ENCODE measurements at regions not wholly inside any gene's neighbourhood (a gene's known extent, or its start where the extent isn't known, plus 50 kb on each side); places are given as distances from the start of the nearest gene placed in this dataset.

DNA sequence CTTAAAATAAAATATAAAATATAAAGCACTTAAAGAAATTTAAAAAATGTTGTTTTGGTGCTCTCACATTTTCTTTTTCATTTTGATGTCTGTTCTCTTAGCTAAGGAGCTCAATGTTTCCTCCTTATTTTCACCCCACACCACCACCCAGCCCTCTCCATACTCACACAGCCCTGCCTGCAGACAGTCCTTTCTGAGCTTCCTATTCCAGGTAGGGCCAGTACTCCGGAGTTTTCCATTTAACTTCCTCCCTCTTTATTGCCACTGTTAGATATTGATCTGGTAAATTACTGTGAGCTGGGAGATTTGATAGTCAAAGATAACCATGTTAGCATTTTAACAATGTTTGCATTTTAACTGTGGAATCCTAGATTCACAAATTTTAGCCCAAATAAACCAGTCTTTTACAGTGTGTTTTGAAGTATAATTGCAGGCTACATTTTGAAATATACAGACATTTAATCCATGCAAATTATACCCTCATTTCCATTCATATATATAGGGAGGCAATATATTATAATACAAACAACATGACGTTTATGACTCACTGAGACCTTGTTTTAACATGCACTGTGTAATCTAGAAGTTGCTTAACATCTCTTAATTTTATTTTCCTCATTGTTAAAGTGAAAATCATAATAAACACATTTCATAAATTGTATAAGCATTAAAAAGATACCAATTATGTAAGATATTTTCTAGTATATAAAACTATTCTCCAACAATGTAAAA lies 927.1 kb downstream of the NR2F1-AS1 start:
- ChIA-PET CTCF (ENCODE audit: unreplicated experiment) (no interaction called here), POLR2A (no interaction called here)
- Histone ChIP-seq H3K36me3 (ENCODE audit: insufficient read depth, low read length) (no peaks in the 10 kb centered on the region), H2AFZ (ENCODE audit: low read length) (no peak overlapping the region), H3K4me2 (ENCODE audit: low read length) (no peak overlapping the region), H3K9me3 (ENCODE audit: low read length) (no peaks in the 10 kb centered on the region), H3K79me2 (ENCODE audit: insufficient read depth, low read depth, low read length) (no peaks in the 10 kb centered on the region), H3K9me2 (ENCODE audit: insufficient read depth, low read length) (no peaks in the 10 kb centered on the region), H3K27ac (ENCODE audit: low read depth, low read length, poor library complexity, severe bottlenecking) (no peak overlapping the region), H3K4me3 (ENCODE audit: low read depth, low read length, poor library complexity, severe bottlenecking) (no peak overlapping the region), H4K20me1 (ENCODE audit: insufficient read depth, low read length) (no peaks in the 10 kb centered on the region), H3K4me1 (ENCODE audit: insufficient read depth, low read length, poor library complexity, severe bottlenecking) (no peaks in the 10 kb centered on the region)
- no TSS peak for BruUV-seq (replicated peaks)
- TF ChIP-seq, protein P1, sequence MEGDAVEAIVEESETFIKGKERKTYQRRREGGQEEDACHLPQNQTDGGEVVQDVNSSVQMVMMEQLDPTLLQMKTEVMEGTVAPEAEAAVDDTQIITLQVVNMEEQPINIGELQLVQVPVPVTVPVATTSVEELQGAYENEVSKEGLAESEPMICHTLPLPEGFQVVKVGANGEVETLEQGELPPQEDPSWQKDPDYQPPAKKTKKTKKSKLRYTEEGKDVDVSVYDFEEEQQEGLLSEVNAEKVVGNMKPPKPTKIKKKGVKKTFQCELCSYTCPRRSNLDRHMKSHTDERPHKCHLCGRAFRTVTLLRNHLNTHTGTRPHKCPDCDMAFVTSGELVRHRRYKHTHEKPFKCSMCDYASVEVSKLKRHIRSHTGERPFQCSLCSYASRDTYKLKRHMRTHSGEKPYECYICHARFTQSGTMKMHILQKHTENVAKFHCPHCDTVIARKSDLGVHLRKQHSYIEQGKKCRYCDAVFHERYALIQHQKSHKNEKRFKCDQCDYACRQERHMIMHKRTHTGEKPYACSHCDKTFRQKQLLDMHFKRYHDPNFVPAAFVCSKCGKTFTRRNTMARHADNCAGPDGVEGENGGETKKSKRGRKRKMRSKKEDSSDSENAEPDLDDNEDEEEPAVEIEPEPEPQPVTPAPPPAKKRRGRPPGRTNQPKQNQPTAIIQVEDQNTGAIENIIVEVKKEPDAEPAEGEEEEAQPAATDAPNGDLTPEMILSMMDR (conservative IDR thresholded peaks at IDR 0.05; ENCODE audit: low read length) = no peak
- TF ChIP-seq EZH2phosphoT487 (IDR thresholded peaks at IDR 0.05; ENCODE audit: borderline replicate concordance, low read depth, low read length) = no peak
- DNase-seq (ENCODE audit: low spot score) = no peak
- intact Hi-C loops (cut with micrococcal nuclease; ENCODE audit: unreplicated experiment) = no loop called here

DNA sequence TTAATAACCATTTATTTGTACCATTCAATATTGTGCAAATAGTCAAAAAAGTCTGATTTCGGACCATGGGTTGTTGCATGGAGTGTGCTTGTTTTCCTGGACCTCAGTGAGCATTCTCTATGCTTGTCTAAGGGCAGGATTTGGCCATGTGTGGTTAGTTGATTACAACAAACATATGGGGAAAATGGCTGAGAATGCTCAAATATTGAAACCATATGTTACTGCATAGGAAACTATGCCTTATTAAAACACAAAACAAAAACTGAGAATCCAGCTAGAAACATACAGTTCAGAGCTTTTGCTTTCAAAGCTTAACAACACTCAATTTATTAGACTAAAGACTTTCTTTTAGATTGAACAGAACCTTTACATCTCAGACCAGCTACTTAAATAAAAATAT lies 928.3 kb downstream of the NR2F1-AS1 start:
- no peaks in the 10 kb centered on the region for H3K36me3 ChIP-seq (ENCODE audit: insufficient read depth, low read length)
- no peaks in the 10 kb centered on the region for H3K9me3 ChIP-seq (ENCODE audit: low read length)
- H2AFZ ChIP-seq (ENCODE audit: low read length) = no peak overlapping the region
- H3K4me2 ChIP-seq (ENCODE audit: low read length) = no peak overlapping the region
- BruUV-seq (replicated peaks) = no TSS peak
- TF ChIP-seq, protein P1 (conservative IDR thresholded peaks at IDR 0.05; ENCODE audit: low read length) = no peak
- TF ChIP-seq EZH2phosphoT487 (IDR thresholded peaks at IDR 0.05; ENCODE audit: borderline replicate concordance, low read depth, low read length) = no peak
- H4K20me1 ChIP-seq (ENCODE audit: insufficient read depth, low read length) = no peaks in the 10 kb centered on the region
- CTCF ChIA-PET (ENCODE audit: unreplicated experiment) = no interaction called here
- intact Hi-C loops (cut with micrococcal nuclease; ENCODE audit: unreplicated experiment) = no loop called here
- no peaks in the 10 kb centered on the region for H3K4me1 ChIP-seq (ENCODE audit: insufficient read depth, low read length, poor library complexity, severe bottlenecking)
- POLR2A ChIA-PET = no interaction called here
- H3K4me3 ChIP-seq (ENCODE audit: low read depth, low read length, poor library complexity, severe bottlenecking) = no peak overlapping the region
- DNase-seq (ENCODE audit: low spot score) = no peak
- no peaks in the 10 kb centered on the region for H3K9me2 ChIP-seq (ENCODE audit: insufficient read depth, low read length)
- no peak overlapping the region for H3K27ac ChIP-seq (ENCODE audit: low read depth, low read length, poor library complexity, severe bottlenecking)
- no peaks in the 10 kb centered on the region for H3K79me2 ChIP-seq (ENCODE audit: insufficient read depth, low read depth, low read length)

DNA sequence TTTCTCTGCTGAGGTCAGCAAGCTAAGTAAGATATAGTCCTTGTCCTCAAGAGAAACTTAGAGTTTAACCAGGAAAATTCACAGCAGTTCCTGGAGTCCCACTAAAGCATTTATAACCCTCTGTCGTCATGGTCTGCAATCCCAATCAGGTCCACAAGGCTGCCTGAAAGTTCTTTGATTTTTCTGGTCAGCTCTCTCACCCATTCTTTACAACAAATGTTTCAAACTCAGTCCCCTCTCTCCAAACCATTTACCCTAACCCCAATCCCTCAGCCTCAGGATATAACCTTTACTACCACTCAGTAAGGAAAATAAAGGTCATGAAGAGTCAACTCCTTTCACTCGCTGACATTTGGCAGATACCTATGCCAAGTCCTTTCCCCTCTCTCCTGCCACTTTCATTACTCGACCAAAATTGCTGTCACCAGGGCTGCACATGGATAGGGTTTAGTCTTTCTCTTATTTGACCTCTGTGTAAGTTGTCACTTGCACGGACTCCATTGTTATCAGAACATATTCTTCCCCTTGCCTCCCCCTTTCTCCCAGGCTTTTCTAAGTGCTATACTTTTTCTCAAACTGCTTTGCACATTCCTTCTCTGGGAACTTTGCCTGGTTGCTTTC lies 936.6 kb downstream of the NR2F1-AS1 start:
- Histone ChIP-seq H3K4me2 (ENCODE audit: low read length) (no peak overlapping the region), H3K4me3 (ENCODE audit: low read depth, low read length, poor library complexity, severe bottlenecking) (no peak overlapping the region), H3K4me1 (ENCODE audit: insufficient read depth, low read length, poor library complexity, severe bottlenecking) (no peaks in the 10 kb centered on the region), H3K27ac (ENCODE audit: low read depth, low read length, poor library complexity, severe bottlenecking) (no peak overlapping the region), H3K9me3 (ENCODE audit: low read length) (no peaks in the 10 kb centered on the region), H2AFZ (ENCODE audit: low read length) (no peak overlapping the region), H3K36me3 (ENCODE audit: insufficient read depth, low read length) (no peaks in the 10 kb centered on the region), H3K9me2 (ENCODE audit: insufficient read depth, low read length) (no peaks in the 10 kb centered on the region), H4K20me1 (ENCODE audit: insufficient read depth, low read length) (no peaks in the 10 kb centered on the region), H3K79me2 (ENCODE audit: insufficient read depth, low read depth, low read length) (no peaks in the 10 kb centered on the region)
- intact Hi-C loops (cut with micrococcal nuclease; ENCODE audit: unreplicated experiment) = no loop called here
- TF ChIP-seq EZH2phosphoT487 (IDR thresholded peaks at IDR 0.05; ENCODE audit: borderline replicate concordance, low read depth, low read length) = no peak
- TF ChIP-seq, protein P1 (conservative IDR thresholded peaks at IDR 0.05; ENCODE audit: low read length) = no peak
- ChIA-PET POLR2A (interaction anchor here (1.7 kb wide), 1 partner anchor 19 kb away, joined by 3 read pairs; no protein-coding TSS in a partner anchor), CTCF (ENCODE audit: unreplicated experiment) (no interaction called here)
- no TSS peak for BruUV-seq (replicated peaks)
- no peak for DNase-seq (ENCODE audit: low spot score)

All from OCI-LY7 (cell line).